Neural progenitor cell (in vitro differentiated cells): ENCODE measurements at regions not wholly inside any gene's neighbourhood (a gene's known extent, or its start where the extent isn't known, plus 50 kb on each side); places are given as distances from the start of the nearest gene placed in this dataset.

ENCODE experiments used
- DNase-seq: peaks from one replicate; pipeline ENCODE4 v3.0.0-alpha.2; 2016; ENCODE audit warnings: low spot score
- H2AFZ ChIP-seq: fragments of 200-600 bp; sonication (generic); replicated peaks from 2 replicates; pipeline ENCODE4 v1.6.1; 2016; ENCODE audit warnings: antibody characterized with exemption
- H3F3A ChIP-seq: fragments of 200-600 bp; sonication (generic); 2 replicates; pipeline ENCODE4 v1.6.1; 2016; ENCODE audit warnings: antibody characterized with exemption, low read depth
- H3K27ac ChIP-seq: fragments of 200-600 bp; sonication (generic); 2 replicates; pipeline ENCODE4 v1.5.1; 2016; ENCODE audit warnings: mild to moderate bottlenecking
- H3K27me3 ChIP-seq: fragments of 200-600 bp; sonication (generic); 2 replicates; pipeline ENCODE4 v1.6.1; 2016; ENCODE audit warnings: mild to moderate bottlenecking, moderate library complexity
- H3K36me3 ChIP-seq: fragments of 200-600 bp; sonication (generic); 2 replicates; pipeline ENCODE4 v1.5.1; 2016
- H3K4me1 ChIP-seq: fragments of 200-600 bp; sonication (generic); 2 replicates; pipeline ENCODE4 v1.6.1; 2016; ENCODE audit warnings: mixed run types
- H3K4me2 ChIP-seq: fragments of 200-600 bp; sonication (generic); 2 replicates; pipeline ENCODE4 v1.6.1; 2016
- H3K4me3 ChIP-seq: fragments of 200-600 bp; sonication (generic); 2 replicates; pipeline ENCODE4 v1.5.1; 2016
- H3K79me2 ChIP-seq: fragments of 200-600 bp; sonication (generic); 2 replicates; pipeline ENCODE4 v1.6.1; 2016; ENCODE audit warnings: low read depth
- H3K9ac ChIP-seq: fragments of 200-600 bp; sonication (generic); 2 replicates; pipeline ENCODE4 v1.6.1; 2016
- H3K9me3 ChIP-seq: fragments of 200-600 bp; sonication (generic); 2 replicates; pipeline ENCODE4 v1.5.1; 2016; ENCODE audit warnings: low read depth
- H4K20me1 ChIP-seq: fragments of 200-600 bp; sonication (generic); 2 replicates; pipeline ENCODE4 v1.6.1; 2016; ENCODE audit warnings: low read depth
- H3K27ac Mint-ChIP-seq: 3 replicates; pipeline ENCODE4 v1.8.0; 2021; ENCODE audit warnings: mixed read lengths
- H3K27me3 Mint-ChIP-seq: 2 replicates; pipeline ENCODE4 v1.8.0; 2022; ENCODE audit warnings: low read depth, mild to moderate bottlenecking, inconsistent platforms, moderate library complexity, mixed read lengths; ENCODE audit not compliant: insufficient read depth
- H3K36me3 Mint-ChIP-seq: 3 replicates; pipeline ENCODE4 v1.8.0; 2021; ENCODE audit warnings: mixed read lengths
- H3K4me1 Mint-ChIP-seq: 3 replicates; pipeline ENCODE4 v1.8.0; 2021; ENCODE audit warnings: mixed read lengths
- H3K4me3 Mint-ChIP-seq: 3 replicates; pipeline ENCODE4 v1.8.0; 2021; ENCODE audit warnings: mild to moderate bottlenecking, moderate library complexity, mixed read lengths
- H3K9me3 Mint-ChIP-seq: 3 replicates; pipeline ENCODE4 v1.8.0; 2020; ENCODE audit warnings: mixed read lengths
- CTCF ChIP-seq: fragments of 200-600 bp; sonication (generic); IDR thresholded peaks from 2 replicates; pipeline ENCODE4 v1.5.1; 2017; ENCODE audit warnings: antibody characterized with exemption, mild to moderate bottlenecking
- EZH2 ChIP-seq: fragments of 200-600 bp; sonication (generic); IDR thresholded peaks from 2 replicates; pipeline ENCODE4 v1.6.1; 2017; ENCODE audit warnings: antibody characterized with exemption, mild to moderate bottlenecking, moderate library complexity
- EZH2phosphoT487 ChIP-seq: fragments of 200-600 bp; sonication (generic); IDR thresholded peaks from 2 replicates; pipeline ENCODE4 v1.6.1; 2017; ENCODE audit warnings: antibody characterized with exemption

- H3K36me3 ChIP-seq: no peaks in the 10 kb centered on the region
- no peak overlapping the region for H2AFZ ChIP-seq
- no peak overlapping the region for H3K9ac ChIP-seq
- no peaks in the 10 kb centered on the region for H3K4me1 ChIP-seq
- H3K27me3 ChIP-seq: no peaks in the 10 kb centered on the region
- Mint-ChIP-seq H3K27ac (no peak overlapping the region), H3K36me3 (no peaks in the 10 kb centered on the region), H3K4me1 (peaks cover 4% of the 10 kb centered on the region), H3K4me3 (no peak overlapping the region), H3K9me3 (no peaks in the 10 kb centered on the region), H3K27me3 (peaks cover 5% of the 10 kb centered on the region)
- H3K4me2 ChIP-seq: no peak overlapping the region
- H3F3A ChIP-seq: no peaks in the 10 kb centered on the region
- no peaks in the 10 kb centered on the region for H3K9me3 ChIP-seq
- H3K79me2 ChIP-seq: no peaks in the 10 kb centered on the region
- H3K4me3 ChIP-seq: no peak overlapping the region
- no peak overlapping the region for H3K27ac ChIP-seq
- TF ChIP-seq EZH2phosphoT487 (no peak), CTCF (no peak), EZH2 (no peak)
- no peak for DNase-seq
- no peaks in the 10 kb centered on the region for H4K20me1 ChIP-seq
Measured at GRCh38 chr1:60572378-60572777, 498.8 kb upstream of the C1orf87 start.

GRCh38 chr1:60571811-60572210 is 498.2 kb upstream of the C1orf87 start:
- H3K79me2 ChIP-seq: no peaks in the 10 kb centered on the region
- TF ChIP-seq CTCF: no peak
- no peak for TF ChIP-seq EZH2
- no peak for TF ChIP-seq EZH2phosphoT487
- H3F3A ChIP-seq: no peaks in the 10 kb centered on the region
- H3K9me3 Mint-ChIP-seq: no peaks in the 10 kb centered on the region
- H3K36me3 Mint-ChIP-seq: no peaks in the 10 kb centered on the region
- no peaks in the 10 kb centered on the region for H3K36me3 ChIP-seq
- no peaks in the 10 kb centered on the region for H3K27me3 ChIP-seq
- H3K9ac ChIP-seq: no peak overlapping the region
- no peak overlapping the region for H3K27ac ChIP-seq
- peaks cover 5% of the 10 kb centered on the region for H3K27me3 Mint-ChIP-seq
- H2AFZ ChIP-seq: no peak overlapping the region
- H3K9me3 ChIP-seq: no peaks in the 10 kb centered on the region
- no peak overlapping the region for H3K27ac Mint-ChIP-seq
- DNase-seq: no peak
- H3K4me2 ChIP-seq: no peak overlapping the region
- H3K4me3 ChIP-seq: no peak overlapping the region
- H3K4me1 ChIP-seq: no peaks in the 10 kb centered on the region
- no peaks in the 10 kb centered on the region for H4K20me1 ChIP-seq
- H3K4me3 Mint-ChIP-seq: no peak overlapping the region
- H3K4me1 Mint-ChIP-seq: peaks cover 4% of the 10 kb centered on the region

GRCh38 chr1:60569189-60569588 is 495.6 kb upstream of the C1orf87 start:
- Histone ChIP-seq H3K9ac (no peak overlapping the region), H3K4me3 (no peak overlapping the region), H3K9me3 (no peaks in the 10 kb centered on the region), H3F3A (no peaks in the 10 kb centered on the region), H4K20me1 (no peaks in the 10 kb centered on the region), H3K4me1 (no peaks in the 10 kb centered on the region), H2AFZ (no peak overlapping the region), H3K27ac (no peak overlapping the region), H3K27me3 (no peaks in the 10 kb centered on the region), H3K79me2 (no peaks in the 10 kb centered on the region), H3K4me2 (no peak overlapping the region), H3K36me3 (no peaks in the 10 kb centered on the region)
- peaks cover 5% of the 10 kb centered on the region for H3K27me3 Mint-ChIP-seq
- no peaks in the 10 kb centered on the region for H3K4me1 Mint-ChIP-seq
- DNase-seq: no peak
- no peak for TF ChIP-seq EZH2phosphoT487
- H3K4me3 Mint-ChIP-seq: no peak overlapping the region
- no peak overlapping the region for H3K27ac Mint-ChIP-seq
- no peaks in the 10 kb centered on the region for H3K9me3 Mint-ChIP-seq
- no peaks in the 10 kb centered on the region for H3K36me3 Mint-ChIP-seq

- no peaks in the 10 kb centered on the region for H3K9me3 Mint-ChIP-seq
- H3K27me3 Mint-ChIP-seq: peaks cover 5% of the 10 kb centered on the region
- H3K9ac ChIP-seq: no peak overlapping the region
- H3K27ac Mint-ChIP-seq: no peak overlapping the region
- H3K79me2 ChIP-seq: no peaks in the 10 kb centered on the region
- no peaks in the 10 kb centered on the region for H3K9me3 ChIP-seq
- H3K27me3 ChIP-seq: no peaks in the 10 kb centered on the region
- no peaks in the 10 kb centered on the region for H3K36me3 ChIP-seq
- H3K4me1 ChIP-seq: no peaks in the 10 kb centered on the region
- no peak overlapping the region for H3K4me3 ChIP-seq
- H3K4me3 Mint-ChIP-seq: no peak overlapping the region
- no peak overlapping the region for H3K27ac ChIP-seq
- TF ChIP-seq CTCF (no peak), EZH2phosphoT487 (no peak)
- H3K4me2 ChIP-seq: no peak overlapping the region
- H4K20me1 ChIP-seq: no peaks in the 10 kb centered on the region
- H2AFZ ChIP-seq: no peak overlapping the region
- DNase-seq: no peak
- no peaks in the 10 kb centered on the region for H3F3A ChIP-seq
- H3K4me1 Mint-ChIP-seq: no peaks in the 10 kb centered on the region
- H3K36me3 Mint-ChIP-seq: no peaks in the 10 kb centered on the region
Measured at GRCh38 chr1:60567256-60567655, 493.7 kb upstream of the C1orf87 start.
